ENCODE measurements at regions not wholly inside any gene's neighbourhood (a gene's known extent, or its start where the extent isn't known, plus 50 kb on each side); places are given as distances from the start of the nearest gene placed in this dataset.

GRCh38 chrX:85627363-85627762 is 247.9 kb upstream of the POF1B start:
- TF ChIP-seq CTCF (IDR thresholded peaks at IDR 0.05) = no peak
- TF ChIP-seq ZFX (IDR thresholded peaks at IDR 0.05; ENCODE audit: borderline replicate concordance) = no peak
- H3K27ac ChIP-seq = no peak overlapping the region

- TF ChIP-seq CTCF (IDR thresholded peaks at IDR 0.05) = no peak
- TF ChIP-seq ZFX (IDR thresholded peaks at IDR 0.05; ENCODE audit: borderline replicate concordance) = no peak
- H3K27ac ChIP-seq = no peak overlapping the region
Measured at GRCh38 chrX:85622635-85623034, 243.2 kb upstream of the POF1B start.

- no peak overlapping the region for H3K27ac ChIP-seq
Measured at GRCh38 chrX:85620466-85620865, 241.0 kb upstream of the POF1B start.

GRCh38 chrX:85619962-85620361 is 240.5 kb upstream of the POF1B start:
- TF ChIP-seq ZFX (IDR thresholded peaks at IDR 0.05; ENCODE audit: borderline replicate concordance) = no peak
- no peak overlapping the region for H3K27ac ChIP-seq

More at GRCh38 chrX:85620466-85620865, 241.0 kb upstream of the POF1B start:
- TF ChIP-seq ZFX (IDR thresholded peaks at IDR 0.05; ENCODE audit: borderline replicate concordance) (no peak), CTCF (IDR thresholded peaks at IDR 0.05) (no peak)

GRCh38 chrX:85611926-85612325 is 232.5 kb upstream of the POF1B start:
- TF ChIP-seq ZFX (IDR thresholded peaks at IDR 0.05; ENCODE audit: borderline replicate concordance) (no peak), CTCF (IDR thresholded peaks at IDR 0.05) (peak; percentile 47)

GRCh38 chrX:85592980-85593379 is 213.5 kb upstream of the POF1B start:
- TF ChIP-seq ZFX (IDR thresholded peaks at IDR 0.05; ENCODE audit: borderline replicate concordance) (no peak), CTCF (IDR thresholded peaks at IDR 0.05) (no peak)

More at GRCh38 chrX:85611926-85612325, 232.5 kb upstream of the POF1B start:
- H3K27ac ChIP-seq = no peak overlapping the region

GRCh38 chrX:85591536-85591935 is 212.1 kb upstream of the POF1B start:
- H3K27ac ChIP-seq = no peak overlapping the region
- no peak for TF ChIP-seq ZFX (IDR thresholded peaks at IDR 0.05; ENCODE audit: borderline replicate concordance)
- TF ChIP-seq CTCF (IDR thresholded peaks at IDR 0.05) = no peak

More at GRCh38 chrX:85592980-85593379, 213.5 kb upstream of the POF1B start:
- H3K27ac ChIP-seq = no peak overlapping the region

- no peak for TF ChIP-seq ZFX (IDR thresholded peaks at IDR 0.05; ENCODE audit: borderline replicate concordance)
- TF ChIP-seq CTCF (IDR thresholded peaks at IDR 0.05) = no peak
Measured at GRCh38 chrX:85590638-85591037, 211.2 kb upstream of the POF1B start.

More at GRCh38 chrX:85590638-85591037, 211.2 kb upstream of the POF1B start:
- no peak overlapping the region for H3K27ac ChIP-seq
